ENCODE measurements at regions not wholly inside any gene's neighbourhood (a gene's known extent, or its start where the extent isn't known, plus 50 kb on each side); places are given as distances from the start of the nearest gene placed in this dataset.

DNA sequence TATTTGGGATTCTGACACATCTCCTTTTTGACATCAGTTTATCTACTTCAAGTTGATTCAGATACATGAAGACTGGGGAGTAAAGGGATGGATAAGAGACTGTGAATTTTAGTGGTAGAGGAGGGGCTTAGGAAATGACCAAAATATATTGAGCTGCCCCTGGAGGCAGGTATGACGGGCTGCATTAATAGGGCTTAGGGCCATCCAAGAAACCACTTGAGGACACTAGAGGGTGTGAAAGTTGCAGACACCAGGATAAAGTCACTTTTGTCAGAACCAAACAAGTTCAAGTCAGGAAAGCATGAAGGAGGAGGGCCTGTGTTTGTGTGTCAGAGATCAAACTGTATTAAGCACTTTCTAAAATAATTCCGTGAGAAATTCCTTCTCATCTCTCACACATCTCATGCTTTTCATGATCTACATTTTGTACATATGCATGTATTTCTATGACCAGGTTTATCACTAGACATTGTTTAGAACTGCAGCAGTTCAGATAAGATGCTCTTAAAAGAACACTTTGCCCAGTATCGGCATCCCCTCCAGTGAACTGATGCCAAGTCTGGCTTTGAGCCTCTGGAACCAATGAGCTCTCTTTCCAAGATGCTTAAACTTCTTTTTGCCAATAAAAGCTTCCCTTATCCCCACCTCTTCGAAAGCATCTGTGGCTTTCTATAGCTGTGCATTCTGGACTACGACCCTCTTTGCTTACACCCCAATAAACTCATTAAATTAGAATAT, 136.9 kb downstream of the SLC38A1 start:
- DNase-seq (ENCODE audit: low read depth), result no peak
- no peak overlapping the region for H3K9ac ChIP-seq (ENCODE audit: low read length)
- H3K4me1 ChIP-seq (ENCODE audit: control insufficient read depth, insufficient read depth, low read length), result no peaks in the 10 kb centered on the region
- no peak overlapping the region for H3K4me3 ChIP-seq (ENCODE audit: low read length)
- no peaks in the 10 kb centered on the region for H3K36me3 ChIP-seq (ENCODE audit: control insufficient read depth, insufficient read depth, low read length, severe bottlenecking)
- H3K9me3 ChIP-seq (ENCODE audit: control insufficient read depth, low read length), result no peaks in the 10 kb centered on the region
- no peaks in the 10 kb centered on the region for H3K27me3 ChIP-seq (replicated peaks; ENCODE audit: control insufficient read depth, insufficient read depth, low read length)

- no peaks in the 10 kb centered on the region for H3K9me3 ChIP-seq (ENCODE audit: control insufficient read depth, low read length)
- H3K36me3 ChIP-seq (ENCODE audit: control insufficient read depth, insufficient read depth, low read length, severe bottlenecking), result no peaks in the 10 kb centered on the region
- DNase-seq (ENCODE audit: low read depth), result no peak
- H3K9ac ChIP-seq (ENCODE audit: low read length), result no peak overlapping the region
- H3K4me1 ChIP-seq (ENCODE audit: control insufficient read depth, insufficient read depth, low read length), result no peaks in the 10 kb centered on the region
- no peaks in the 10 kb centered on the region for H3K27me3 ChIP-seq (replicated peaks; ENCODE audit: control insufficient read depth, insufficient read depth, low read length)
- H3K4me3 ChIP-seq (ENCODE audit: low read length), result no peak overlapping the region
These were observed 137.3 kb upstream of the SCAF11 start for GRCh38 chr12:46127656-46128055.

GRCh38 chr12:46126050-46126727, 135.8 kb upstream of the SCAF11 start:
- no peak overlapping the region for H3K4me3 ChIP-seq (ENCODE audit: low read length)
- no peaks in the 10 kb centered on the region for H3K9me3 ChIP-seq (ENCODE audit: control insufficient read depth, low read length)
- H3K27me3 ChIP-seq (replicated peaks; ENCODE audit: control insufficient read depth, insufficient read depth, low read length), result peaks cover 5% of the 10 kb centered on the region
- DNase-seq (ENCODE audit: low read depth), result no peak
- H3K9ac ChIP-seq (ENCODE audit: low read length), result peak overlapping the region; percentile 72
- no peaks in the 10 kb centered on the region for H3K4me1 ChIP-seq (ENCODE audit: control insufficient read depth, insufficient read depth, low read length)
- no peaks in the 10 kb centered on the region for H3K36me3 ChIP-seq (ENCODE audit: control insufficient read depth, insufficient read depth, low read length, severe bottlenecking)

GRCh38 chr12:46124848-46125619, 134.7 kb upstream of the SCAF11 start:
- Histone ChIP-seq H3K4me3 (ENCODE audit: low read length) (peak overlapping the region; percentile 78), H3K9me3 (ENCODE audit: control insufficient read depth, low read length) (no peaks in the 10 kb centered on the region), H3K9ac (ENCODE audit: low read length) (peak overlapping the region; percentile 74), H3K4me1 (ENCODE audit: control insufficient read depth, insufficient read depth, low read length) (no peaks in the 10 kb centered on the region), H3K36me3 (ENCODE audit: control insufficient read depth, insufficient read depth, low read length, severe bottlenecking) (no peaks in the 10 kb centered on the region), H3K27me3 (replicated peaks; ENCODE audit: control insufficient read depth, insufficient read depth, low read length) (peaks cover 5% of the 10 kb centered on the region)
- peak; percentile 91 for DNase-seq (ENCODE audit: low read depth)

DNA sequence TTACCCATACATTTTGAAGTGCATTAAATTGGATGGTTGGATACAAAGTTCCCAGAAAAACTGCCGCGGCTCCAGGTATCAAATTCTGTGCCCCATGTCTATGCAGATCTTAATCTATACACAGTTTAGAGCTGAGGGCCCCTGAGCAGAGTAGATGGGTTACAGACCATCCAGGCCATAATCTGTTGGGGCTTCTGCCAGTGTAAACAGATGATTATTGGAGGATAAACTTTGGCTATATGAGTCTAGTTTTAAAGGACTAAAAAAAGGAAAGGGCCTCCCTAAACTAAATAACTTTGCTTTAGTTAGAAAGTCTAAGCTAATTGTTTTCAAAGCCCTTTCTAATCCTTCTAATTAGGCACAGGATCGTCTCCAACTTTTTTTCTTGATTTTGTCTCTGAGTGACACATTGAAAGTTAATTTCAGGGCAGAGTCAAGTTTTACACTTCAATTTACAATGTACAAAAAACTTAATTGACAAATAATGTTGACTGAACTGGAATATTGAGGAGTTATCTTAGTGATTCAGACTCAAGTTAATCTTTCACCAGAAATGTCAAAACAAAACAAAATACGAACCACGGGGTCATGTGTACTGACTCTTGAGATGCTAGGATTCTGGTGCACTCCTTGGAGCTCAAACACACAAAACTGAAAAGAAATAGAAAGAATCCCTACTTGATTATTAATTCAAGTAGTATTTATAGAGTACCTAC, 133.9 kb upstream of the SCAF11 start:
- Histone ChIP-seq H3K36me3 (ENCODE audit: control insufficient read depth, insufficient read depth, low read length, severe bottlenecking) (no peaks in the 10 kb centered on the region), H3K4me1 (ENCODE audit: control insufficient read depth, insufficient read depth, low read length) (no peaks in the 10 kb centered on the region), H3K4me3 (ENCODE audit: low read length) (no peak overlapping the region), H3K9me3 (ENCODE audit: control insufficient read depth, low read length) (no peaks in the 10 kb centered on the region), H3K27me3 (replicated peaks; ENCODE audit: control insufficient read depth, insufficient read depth, low read length) (peaks cover 5% of the 10 kb centered on the region), H3K9ac (ENCODE audit: low read length) (peak overlapping the region; percentile 74)
- peak; percentile 36 for DNase-seq (ENCODE audit: low read depth)

DNA sequence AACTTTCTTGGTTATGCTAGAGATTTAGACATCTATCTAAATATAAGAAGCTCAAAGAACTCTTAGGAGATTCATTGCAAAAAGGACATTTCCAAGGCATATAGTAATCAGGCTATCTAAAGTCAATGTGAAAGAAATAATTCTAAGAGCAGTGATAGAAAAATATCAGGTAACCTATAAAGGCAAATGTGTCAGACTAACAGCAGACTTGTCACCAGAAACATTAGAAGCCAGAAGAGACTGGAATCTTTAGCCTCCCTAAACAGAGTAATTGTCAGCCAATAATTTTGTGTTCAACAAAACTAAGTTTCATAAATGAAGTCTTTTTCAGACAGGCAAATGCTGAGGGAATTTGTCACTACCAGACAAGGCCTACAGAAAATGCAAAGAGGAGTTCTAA, 122.0 kb upstream of the SCAF11 start:
- H3K27me3 ChIP-seq (replicated peaks; ENCODE audit: control insufficient read depth, insufficient read depth, low read length), result no peaks in the 10 kb centered on the region
- no peak for DNase-seq (ENCODE audit: low read depth)
- no peaks in the 10 kb centered on the region for H3K36me3 ChIP-seq (ENCODE audit: control insufficient read depth, insufficient read depth, low read length, severe bottlenecking)
- no peak overlapping the region for H3K4me3 ChIP-seq (ENCODE audit: low read length)
- no peak overlapping the region for H3K9ac ChIP-seq (ENCODE audit: low read length)
- peaks cover 8% of the 10 kb centered on the region for H3K9me3 ChIP-seq (ENCODE audit: control insufficient read depth, low read length)
- H3K4me1 ChIP-seq (ENCODE audit: control insufficient read depth, insufficient read depth, low read length), result no peaks in the 10 kb centered on the region

DNA sequence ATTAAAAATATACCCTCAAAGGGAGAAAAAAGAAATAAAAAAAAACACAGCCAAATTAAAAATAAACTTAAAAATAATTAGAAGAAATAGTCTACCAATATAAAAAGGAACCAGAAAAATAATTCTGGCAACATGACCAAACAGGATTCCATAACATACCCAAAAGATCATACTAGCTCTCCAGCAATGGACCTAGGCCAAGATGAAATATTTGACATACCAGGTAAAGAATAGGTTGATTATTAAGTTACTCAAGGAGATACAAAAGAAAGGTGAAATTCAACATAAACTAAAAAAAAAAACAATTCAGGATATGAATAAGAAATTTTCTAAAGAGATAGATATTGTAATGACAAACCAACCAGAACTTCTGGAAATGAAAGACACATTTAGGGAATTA, 121.3 kb upstream of the SCAF11 start:
- DNase-seq (ENCODE audit: low read depth), result no peak
- Histone ChIP-seq H3K36me3 (ENCODE audit: control insufficient read depth, insufficient read depth, low read length, severe bottlenecking) (no peaks in the 10 kb centered on the region), H3K9ac (ENCODE audit: low read length) (no peak overlapping the region), H3K9me3 (ENCODE audit: control insufficient read depth, low read length) (peaks cover 8% of the 10 kb centered on the region), H3K27me3 (replicated peaks; ENCODE audit: control insufficient read depth, insufficient read depth, low read length) (no peaks in the 10 kb centered on the region), H3K4me1 (ENCODE audit: control insufficient read depth, insufficient read depth, low read length) (no peaks in the 10 kb centered on the region), H3K4me3 (ENCODE audit: low read length) (no peak overlapping the region)

- DNase-seq (ENCODE audit: low read depth), result no peak
- H3K27me3 ChIP-seq (replicated peaks; ENCODE audit: control insufficient read depth, insufficient read depth, low read length), result no peaks in the 10 kb centered on the region
- no peak overlapping the region for H3K4me3 ChIP-seq (ENCODE audit: low read length)
- H3K4me1 ChIP-seq (ENCODE audit: control insufficient read depth, insufficient read depth, low read length), result no peaks in the 10 kb centered on the region
- H3K36me3 ChIP-seq (ENCODE audit: control insufficient read depth, insufficient read depth, low read length, severe bottlenecking), result no peaks in the 10 kb centered on the region
- H3K9me3 ChIP-seq (ENCODE audit: control insufficient read depth, low read length), result peaks cover 8% of the 10 kb centered on the region
- no peak overlapping the region for H3K9ac ChIP-seq (ENCODE audit: low read length)
These were observed 120.7 kb upstream of the SCAF11 start for GRCh38 chr12:46110928-46111699.

GRCh38 chr12:46110223-46110611, 119.8 kb upstream of the SCAF11 start:
- Histone ChIP-seq H3K4me3 (ENCODE audit: low read length) (no peak overlapping the region), H3K4me1 (ENCODE audit: control insufficient read depth, insufficient read depth, low read length) (no peaks in the 10 kb centered on the region), H3K27me3 (replicated peaks; ENCODE audit: control insufficient read depth, insufficient read depth, low read length) (no peaks in the 10 kb centered on the region), H3K9ac (ENCODE audit: low read length) (no peak overlapping the region), H3K36me3 (ENCODE audit: control insufficient read depth, insufficient read depth, low read length, severe bottlenecking) (no peaks in the 10 kb centered on the region), H3K9me3 (ENCODE audit: control insufficient read depth, low read length) (peaks cover 8% of the 10 kb centered on the region)
- DNase-seq (ENCODE audit: low read depth), result no peak

DNA sequence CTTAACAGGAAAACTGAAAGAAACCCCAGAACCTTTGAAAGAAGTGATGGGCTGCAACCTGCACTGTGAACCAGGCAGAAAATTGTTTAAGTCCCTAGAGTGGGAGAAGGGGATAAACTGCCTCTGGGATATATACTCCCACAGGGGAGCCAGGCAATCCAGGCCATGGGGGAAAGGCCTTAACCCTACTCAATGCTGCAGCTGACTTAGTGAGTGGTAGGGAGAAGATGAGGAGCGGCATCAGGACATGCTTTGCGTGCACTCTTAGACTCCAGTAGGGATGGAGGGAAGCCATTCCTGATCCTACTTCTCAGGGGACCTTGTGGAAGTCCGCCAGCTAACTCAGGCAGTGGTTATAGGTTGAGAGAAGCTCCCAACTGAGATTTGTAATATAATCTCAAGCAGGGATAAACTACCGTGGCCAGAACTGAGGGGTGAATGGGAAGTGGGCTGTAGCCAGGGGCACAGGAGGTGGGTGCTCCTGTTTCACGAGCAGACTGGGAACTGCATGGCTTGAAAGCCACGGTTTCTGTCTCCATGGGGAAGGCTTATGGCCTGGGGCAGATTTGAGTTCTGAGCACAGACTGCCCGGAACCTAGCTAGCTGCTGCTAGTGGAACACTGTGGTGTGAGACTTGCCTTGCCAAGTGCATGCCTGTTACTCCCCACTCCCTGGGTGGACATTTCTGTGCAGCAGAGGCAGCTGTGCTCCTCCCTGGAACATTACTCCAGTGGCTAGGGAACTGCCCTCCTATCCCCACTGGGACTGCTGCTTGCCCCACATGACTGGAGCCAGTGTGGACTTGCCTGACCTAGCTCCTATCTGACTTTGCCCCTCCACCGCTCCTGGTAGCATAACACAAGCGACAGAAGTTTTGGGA, 119.2 kb upstream of the SCAF11 start:
- peaks cover 8% of the 10 kb centered on the region for H3K9me3 ChIP-seq (ENCODE audit: control insufficient read depth, low read length)
- no peaks in the 10 kb centered on the region for H3K36me3 ChIP-seq (ENCODE audit: control insufficient read depth, insufficient read depth, low read length, severe bottlenecking)
- no peak for DNase-seq (ENCODE audit: low read depth)
- no peaks in the 10 kb centered on the region for H3K4me1 ChIP-seq (ENCODE audit: control insufficient read depth, insufficient read depth, low read length)
- no peak overlapping the region for H3K9ac ChIP-seq (ENCODE audit: low read length)
- no peak overlapping the region for H3K4me3 ChIP-seq (ENCODE audit: low read length)
- no peaks in the 10 kb centered on the region for H3K27me3 ChIP-seq (replicated peaks; ENCODE audit: control insufficient read depth, insufficient read depth, low read length)
